GM12865 (cell line): ENCODE measurements at regions not wholly inside any gene's neighbourhood (a gene's known extent, or its start where the extent isn't known, plus 50 kb on each side); places are given as distances from the start of the nearest gene placed in this dataset.

Experiments used
- DNase-seq: peaks from one replicate; pipeline ENCODE4 v3.0.0; 2010; ENCODE audit warnings: low read depth
- H3K4me3 ChIP-seq: 2 replicates; pipeline ENCODE4 v1.5.1; 2011; ENCODE audit warnings: mild to moderate bottlenecking, low read depth, low read length, control low read depth
- CTCF ChIP-seq: IDR thresholded peaks from 2 replicates; pipeline ENCODE4 v1.5.1; 2011; ENCODE audit warnings: low read length, control low read depth, low read depth, inconsistent platforms; ENCODE audit not compliant: insufficient read depth; ENCODE audit errors: missing control alignments

GRCh38 chr20:39264506-39265172 lies 302.5 kb downstream of the DHX35 start:
- DNase-seq = peak; percentile 56
- no peak overlapping the region for H3K4me3 ChIP-seq
- peak; percentile 91 for TF ChIP-seq CTCF

GRCh38 chr20:39263076-39263475 lies 300.9 kb downstream of the DHX35 start:
- no peak for DNase-seq
- no peak for TF ChIP-seq CTCF
- H3K4me3 ChIP-seq = no peak overlapping the region

- no peak for DNase-seq
- TF ChIP-seq CTCF = no peak
- no peak overlapping the region for H3K4me3 ChIP-seq
Observed at GRCh38 chr20:39259808-39260207, 297.7 kb downstream of the DHX35 start.

- DNase-seq = no peak
- no peak overlapping the region for H3K4me3 ChIP-seq
Observed at GRCh38 chr20:39259010-39259803, 297.1 kb downstream of the DHX35 start.

GRCh38 chr20:39258253-39258652 lies 296.1 kb downstream of the DHX35 start:
- DNase-seq = no peak
- TF ChIP-seq CTCF = no peak
- no peak overlapping the region for H3K4me3 ChIP-seq

More at GRCh38 chr20:39259010-39259803, 297.1 kb downstream of the DHX35 start:
- TF ChIP-seq CTCF = no peak

GRCh38 chr20:39253051-39253755 lies 291.1 kb downstream of the DHX35 start:
- H3K4me3 ChIP-seq = no peak overlapping the region
- no peak for DNase-seq
- TF ChIP-seq CTCF = no peak
